NCI-H1417 treated with DMSO at 0.1 percent for 48 hours (cell line): ENCODE measurements at regions not wholly inside any gene's neighbourhood (a gene's known extent, or its start where the extent isn't known, plus 50 kb on each side); places are given as distances from the start of the nearest gene placed in this dataset.

Experiments used
- DNase-seq: peaks from one replicate; lab custom pipeline; 2025; lab: John Stamatoyannopoulos, UW

GRCh38 chr4:125515016-125515415 lies 200.3 kb downstream of the FAT4 start:
- no peak for DNase-seq

GRCh38 chr4:125517831-125518230 lies 203.1 kb downstream of the FAT4 start:
- DNase-seq: no peak

- no peak for DNase-seq
Measured at GRCh38 chr4:125518281-125518680, 203.5 kb downstream of the FAT4 start.

- DNase-seq: no peak
Measured at GRCh38 chr4:125519371-125520146, 204.8 kb downstream of the FAT4 start.

GRCh38 chr4:125520258-125520990 lies 205.7 kb downstream of the FAT4 start:
- DNase-seq: no peak

GRCh38 chr4:125522588-125522987 lies 207.8 kb downstream of the FAT4 start:
- no peak for DNase-seq

- no peak for DNase-seq
Measured at GRCh38 chr4:125522992-125523391, 208.2 kb downstream of the FAT4 start.

- no peak for DNase-seq
Measured at GRCh38 chr4:125526420-125526819, 211.7 kb downstream of the FAT4 start.

- peak; percentile 77 for DNase-seq
Measured at GRCh38 chr4:125527681-125528080, 212.9 kb downstream of the FAT4 start.

- DNase-seq: no peak
Measured at GRCh38 chr4:125529071-125529470, 214.3 kb downstream of the FAT4 start.

GRCh38 chr4:125538670-125539069 lies 223.9 kb downstream of the FAT4 start:
- DNase-seq: no peak

- DNase-seq: no peak
Measured at GRCh38 chr4:125539691-125540090, 224.9 kb downstream of the FAT4 start.

GRCh38 chr4:125541836-125542385 lies 227.2 kb downstream of the FAT4 start:
- DNase-seq: no peak

GRCh38 chr4:125546272-125546671 lies 231.5 kb downstream of the FAT4 start:
- DNase-seq: no peak

- DNase-seq: no peak
Measured at GRCh38 chr4:125547836-125548235, 233.1 kb downstream of the FAT4 start.

- no peak for DNase-seq
Measured at GRCh38 chr4:125550769-125551168, 236.0 kb downstream of the FAT4 start.

GRCh38 chr4:125551466-125551865 lies 236.7 kb downstream of the FAT4 start:
- no peak for DNase-seq

GRCh38 chr4:125551967-125552366 lies 237.2 kb downstream of the FAT4 start:
- DNase-seq: no peak

- DNase-seq: no peak
Measured at GRCh38 chr4:125572601-125573000, 257.8 kb downstream of the FAT4 start.

GRCh38 chr4:125573368-125573767 lies 258.6 kb downstream of the FAT4 start:
- no peak for DNase-seq

- DNase-seq: no peak
Measured at GRCh38 chr4:125573786-125574185, 259.0 kb downstream of the FAT4 start.

- no peak for DNase-seq
Measured at GRCh38 chr4:125582302-125582701, 267.5 kb downstream of the FAT4 start.

GRCh38 chr4:125590158-125590557 lies 275.4 kb downstream of the FAT4 start:
- no peak for DNase-seq
